ENCODE measurements at regions not wholly inside any gene's neighbourhood (a gene's known extent, or its start where the extent isn't known, plus 50 kb on each side); places are given as distances from the start of the nearest gene placed in this dataset.

DNA sequence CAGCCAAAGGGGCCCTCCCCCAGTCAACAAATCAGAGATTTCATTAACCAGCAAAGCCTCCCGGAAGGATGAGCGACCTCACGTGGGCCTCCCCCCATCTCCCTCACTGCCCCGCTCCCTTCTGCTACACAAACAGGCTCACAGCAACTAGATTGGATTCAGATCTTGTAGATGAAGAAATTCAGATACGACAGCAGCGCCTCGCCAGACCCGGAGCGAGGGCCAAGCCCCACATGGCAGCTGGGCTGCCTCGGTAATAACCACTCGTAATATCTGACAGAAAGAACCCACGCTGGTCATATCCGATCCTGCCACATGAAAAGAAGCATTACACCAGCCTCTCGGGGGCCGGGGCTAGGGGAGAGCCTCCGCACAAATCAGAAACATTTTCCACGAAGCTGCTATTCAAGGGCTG is 581.3 kb downstream of the BCOR start (continued):
- TF ChIP-seq, protein P1, sequence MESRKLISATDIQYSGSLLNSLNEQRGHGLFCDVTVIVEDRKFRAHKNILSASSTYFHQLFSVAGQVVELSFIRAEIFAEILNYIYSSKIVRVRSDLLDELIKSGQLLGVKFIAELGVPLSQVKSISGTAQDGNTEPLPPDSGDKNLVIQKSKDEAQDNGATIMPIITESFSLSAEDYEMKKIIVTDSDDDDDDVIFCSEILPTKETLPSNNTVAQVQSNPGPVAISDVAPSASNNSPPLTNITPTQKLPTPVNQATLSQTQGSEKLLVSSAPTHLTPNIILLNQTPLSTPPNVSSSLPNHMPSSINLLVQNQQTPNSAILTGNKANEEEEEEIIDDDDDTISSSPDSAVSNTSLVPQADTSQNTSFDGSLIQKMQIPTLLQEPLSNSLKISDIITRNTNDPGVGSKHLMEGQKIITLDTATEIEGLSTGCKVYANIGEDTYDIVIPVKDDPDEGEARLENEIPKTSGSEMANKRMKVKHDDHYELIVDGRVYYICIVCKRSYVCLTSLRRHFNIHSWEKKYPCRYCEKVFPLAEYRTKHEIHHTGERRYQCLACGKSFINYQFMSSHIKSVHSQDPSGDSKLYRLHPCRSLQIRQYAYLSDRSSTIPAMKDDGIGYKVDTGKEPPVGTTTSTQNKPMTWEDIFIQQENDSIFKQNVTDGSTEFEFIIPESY (IDR thresholded peaks at IDR 0.05), result no peak
- TF ChIP-seq GABPA (IDR thresholded peaks at IDR 0.05 in 1 of 2, conservative IDR thresholded peaks at IDR 0.05 in 1 of 2), result no peak
- TF ChIP-seq RAD21 (IDR thresholded peaks at IDR 0.05), result no peak
- TF ChIP-seq RXRA (IDR thresholded peaks at IDR 0.05), result no peak

DNA sequence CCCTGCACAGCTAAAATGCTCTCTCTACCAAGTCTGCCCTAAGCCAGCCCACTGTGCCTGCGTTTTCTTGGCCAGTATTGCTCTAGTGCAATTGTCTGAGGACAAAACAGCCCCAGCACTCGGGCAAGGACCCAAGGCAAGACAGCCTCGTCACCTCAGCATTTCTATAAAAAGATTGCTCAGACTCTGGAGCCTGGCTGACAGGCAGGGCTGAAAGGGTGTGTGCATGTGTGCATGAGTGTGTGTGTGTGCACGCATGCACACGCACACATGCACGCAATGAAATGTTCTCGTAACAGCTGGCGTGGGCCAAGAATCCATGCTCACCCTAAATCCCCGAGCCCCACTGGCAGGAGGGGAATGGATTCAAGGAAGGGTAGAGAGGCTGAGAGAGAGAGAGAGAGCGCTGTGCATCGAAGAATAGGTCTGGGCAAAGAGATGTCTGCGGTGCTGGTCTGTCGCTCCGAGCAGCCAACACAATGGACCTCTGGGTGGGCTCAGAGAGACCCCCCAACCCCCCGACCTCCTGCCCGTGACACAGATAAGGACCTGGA is 579.2 kb downstream of the BCOR start:
- H3K9ac ChIP-seq (ENCODE audit: low read depth in 1 of 2, low read length in 2 of 2), result no peak overlapping the region
- H3K27ac ChIP-seq (ENCODE audit: low read depth in 1 of 2, low read length in 2 of 2), result no peak overlapping the region
- 56% methylated on average over 16 of the region's 16 CpGs for WGBS

DNA sequence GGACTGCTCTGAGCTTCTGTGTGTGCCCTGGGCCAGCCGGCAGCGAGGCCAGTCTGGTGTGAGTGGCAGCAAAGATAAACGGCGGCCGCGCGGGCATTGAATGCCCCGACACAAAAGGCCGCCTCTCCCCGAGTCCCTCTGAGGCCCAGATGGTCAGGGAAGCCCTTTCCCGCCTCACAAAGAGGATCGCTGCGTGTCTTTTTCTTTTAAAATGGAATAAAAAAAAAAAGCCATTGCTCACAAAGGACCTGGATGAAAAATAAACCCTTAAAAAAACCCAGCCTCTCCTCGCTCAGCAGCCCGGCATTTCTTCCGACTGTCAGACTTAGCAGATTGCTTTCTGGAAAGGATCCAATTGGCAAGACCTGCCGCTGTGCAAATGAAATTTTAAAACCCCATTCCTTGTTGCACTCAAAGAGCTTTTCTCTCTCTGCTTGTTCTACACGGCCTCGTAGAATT is 578.7 kb downstream of the BCOR start:
- no peak for DNase-seq (ENCODE audit: low spot score)
- Histone ChIP-seq H3K9me3 (ENCODE audit: control insufficient read depth in 4 of 4, low read length in 3 of 4) (peaks cover 0 to 2% (median 1%) of the 10 kb centered on the region in 4 donors), H3K27ac (ENCODE audit: low read depth in 1 of 2, low read length in 2 of 2) (no peak overlapping the region), H3K4me1 (ENCODE audit: control insufficient read depth in 4 of 4, insufficient read depth in 4 of 4, low read length in 3 of 4) (peaks cover 0 to 4% (median 1%) of the 10 kb centered on the region in 4 donors), H3K36me3 (ENCODE audit: control insufficient read depth in 4 of 4, insufficient read depth in 3 of 4, low read depth in 1 of 4, low read length in 3 of 4) (no peaks in the 10 kb centered on the region), H3K4me3 (ENCODE audit: low read depth in 1 of 3, low read length in 3 of 3) (no peak overlapping the region), H3K9ac (ENCODE audit: low read depth in 1 of 2, low read length in 2 of 2) (no peak overlapping the region), H3K27me3 (ENCODE audit: control insufficient read depth in 4 of 4, insufficient read depth in 4 of 4, low read length in 3 of 4) (no peaks in the 10 kb centered on the region)
- TF ChIP-seq FOXA2 (IDR thresholded peaks at IDR 0.05), result no peak
- TF ChIP-seq HNF4G (IDR thresholded peaks at IDR 0.05), result no peak
- TF ChIP-seq HNF4A (conservative IDR thresholded peaks at IDR 0.05), result no peak
- TF ChIP-seq RAD21 (IDR thresholded peaks at IDR 0.05), result peak in 1 of 2 donors; percentile 10
- 17% methylated on average over 19 of the region's 19 CpGs for WGBS

More for the DNA sequence above, 579.2 kb downstream of the BCOR start:
- no peak for DNase-seq (ENCODE audit: low spot score)
- TF ChIP-seq, protein P2, sequence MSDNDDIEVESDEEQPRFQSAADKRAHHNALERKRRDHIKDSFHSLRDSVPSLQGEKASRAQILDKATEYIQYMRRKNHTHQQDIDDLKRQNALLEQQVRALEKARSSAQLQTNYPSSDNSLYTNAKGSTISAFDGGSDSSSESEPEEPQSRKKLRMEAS (IDR thresholded peaks at IDR 0.05), result no peak
- no peak for TF ChIP-seq RAD21 (IDR thresholded peaks at IDR 0.05)
- no peak for TF ChIP-seq YY1 (IDR thresholded peaks at IDR 0.05)
- TF ChIP-seq, protein P3, sequence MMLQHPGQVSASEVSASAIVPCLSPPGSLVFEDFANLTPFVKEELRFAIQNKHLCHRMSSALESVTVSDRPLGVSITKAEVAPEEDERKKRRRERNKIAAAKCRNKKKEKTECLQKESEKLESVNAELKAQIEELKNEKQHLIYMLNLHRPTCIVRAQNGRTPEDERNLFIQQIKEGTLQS (IDR thresholded peaks at IDR 0.05), result no peak
- TF ChIP-seq SP1 (IDR thresholded peaks at IDR 0.05), result no peak
- TF ChIP-seq FOXA2 (IDR thresholded peaks at IDR 0.05), result no peak
- TF ChIP-seq, protein P4, sequence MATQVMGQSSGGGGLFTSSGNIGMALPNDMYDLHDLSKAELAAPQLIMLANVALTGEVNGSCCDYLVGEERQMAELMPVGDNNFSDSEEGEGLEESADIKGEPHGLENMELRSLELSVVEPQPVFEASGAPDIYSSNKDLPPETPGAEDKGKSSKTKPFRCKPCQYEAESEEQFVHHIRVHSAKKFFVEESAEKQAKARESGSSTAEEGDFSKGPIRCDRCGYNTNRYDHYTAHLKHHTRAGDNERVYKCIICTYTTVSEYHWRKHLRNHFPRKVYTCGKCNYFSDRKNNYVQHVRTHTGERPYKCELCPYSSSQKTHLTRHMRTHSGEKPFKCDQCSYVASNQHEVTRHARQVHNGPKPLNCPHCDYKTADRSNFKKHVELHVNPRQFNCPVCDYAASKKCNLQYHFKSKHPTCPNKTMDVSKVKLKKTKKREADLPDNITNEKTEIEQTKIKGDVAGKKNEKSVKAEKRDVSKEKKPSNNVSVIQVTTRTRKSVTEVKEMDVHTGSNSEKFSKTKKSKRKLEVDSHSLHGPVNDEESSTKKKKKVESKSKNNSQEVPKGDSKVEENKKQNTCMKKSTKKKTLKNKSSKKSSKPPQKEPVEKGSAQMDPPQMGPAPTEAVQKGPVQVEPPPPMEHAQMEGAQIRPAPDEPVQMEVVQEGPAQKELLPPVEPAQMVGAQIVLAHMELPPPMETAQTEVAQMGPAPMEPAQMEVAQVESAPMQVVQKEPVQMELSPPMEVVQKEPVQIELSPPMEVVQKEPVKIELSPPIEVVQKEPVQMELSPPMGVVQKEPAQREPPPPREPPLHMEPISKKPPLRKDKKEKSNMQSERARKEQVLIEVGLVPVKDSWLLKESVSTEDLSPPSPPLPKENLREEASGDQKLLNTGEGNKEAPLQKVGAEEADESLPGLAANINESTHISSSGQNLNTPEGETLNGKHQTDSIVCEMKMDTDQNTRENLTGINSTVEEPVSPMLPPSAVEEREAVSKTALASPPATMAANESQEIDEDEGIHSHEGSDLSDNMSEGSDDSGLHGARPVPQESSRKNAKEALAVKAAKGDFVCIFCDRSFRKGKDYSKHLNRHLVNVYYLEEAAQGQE (IDR thresholded peaks at IDR 0.05), result no peak
- Histone ChIP-seq H3K36me3 (ENCODE audit: control insufficient read depth in 4 of 4, insufficient read depth in 3 of 4, low read depth in 1 of 4, low read length in 3 of 4) (no peaks in the 10 kb centered on the region), H3K9me3 (ENCODE audit: control insufficient read depth in 4 of 4, low read length in 3 of 4) (no peaks in the 10 kb centered on the region), H3K4me1 (ENCODE audit: control insufficient read depth in 4 of 4, insufficient read depth in 4 of 4, low read length in 3 of 4) (peaks cover 0 to 4% (median 1%) of the 10 kb centered on the region in 4 donors), H3K4me3 (ENCODE audit: low read depth in 1 of 3, low read length in 3 of 3) (no peak overlapping the region), H3K27me3 (ENCODE audit: control insufficient read depth in 4 of 4, insufficient read depth in 4 of 4, low read length in 3 of 4) (no peaks in the 10 kb centered on the region)
